Activated CD4-positive, alpha-beta T cell treated with anti-CD3 and anti-CD28 coated beads for 4 hours (primary cell): ENCODE measurements at regions not wholly inside any gene's neighbourhood (a gene's known extent, or its start where the extent isn't known, plus 50 kb on each side); places are given as distances from the start of the nearest gene placed in this dataset.

Experiments used
- DNase-seq, 2 donors: peaks; one replicate each; pipeline ENCODE4 v3.0.0-alpha.2; 2020

GRCh38 chr1:116851846-116852245 lies 57.9 kb upstream of the PTGFRN start:
- no peak for DNase-seq

GRCh38 chr1:116852367-116852766 lies 57.3 kb upstream of the PTGFRN start:
- DNase-seq, result no peak

GRCh38 chr1:116852910-116853309 lies 56.8 kb upstream of the PTGFRN start:
- no peak for DNase-seq

- DNase-seq, result no peak
Observed at GRCh38 chr1:116853680-116854402, 55.9 kb upstream of the PTGFRN start.

- DNase-seq, result no peak
Observed at GRCh38 chr1:116854403-116854690, 55.4 kb upstream of the PTGFRN start.

- no peak for DNase-seq
Observed at GRCh38 chr1:116854716-116855115, 55.0 kb upstream of the PTGFRN start.

GRCh38 chr1:116855191-116855619 lies 54.5 kb upstream of the PTGFRN start:
- no peak for DNase-seq

GRCh38 chr1:116855773-116856201 lies 53.9 kb upstream of the PTGFRN start:
- no peak for DNase-seq

- no peak for DNase-seq
Observed at GRCh38 chr1:116856312-116856711, 53.4 kb upstream of the PTGFRN start.

GRCh38 chr1:116857092-116857491 lies 52.6 kb upstream of the PTGFRN start:
- DNase-seq, result no peak
